OCI-LY1 (cell line): ENCODE measurements at regions not wholly inside any gene's neighbourhood (a gene's known extent, or its start where the extent isn't known, plus 50 kb on each side); places are given as distances from the start of the nearest gene placed in this dataset.

Experiments
- H2AFZ ChIP-seq: fragments of 200-600 bp; sonication (generic), shearing (Covaris generic); 2 replicates; pipeline ENCODE4 v1.6.0; 2014; ENCODE audit warnings: antibody characterized with exemption, mild to moderate bottlenecking, low read length
- H3F3A ChIP-seq: fragments of 200-600 bp; sonication (generic), shearing (Covaris generic); 2 replicates; pipeline ENCODE4 v1.6.0; 2014; ENCODE audit warnings: mild to moderate bottlenecking, antibody characterized with exemption, low read length, moderate library complexity; ENCODE audit not compliant: insufficient read depth
- H3K27ac ChIP-seq: fragments of 200-600 bp; sonication (generic); 2 replicates; pipeline ENCODE4 v1.5.1; 2014; ENCODE audit warnings: low read length, mixed run types, mild to moderate bottlenecking, low read depth; ENCODE audit not compliant: poor library complexity, severe bottlenecking
- H3K27me3 ChIP-seq: fragments of 200-600 bp; sonication (generic); 2 replicates; pipeline ENCODE4 v1.6.0; 2014; ENCODE audit warnings: antibody characterized with exemption, mild to moderate bottlenecking, low read length, moderate library complexity; ENCODE audit not compliant: insufficient read depth
- H3K36me3 ChIP-seq: fragments of 200-600 bp; sonication (generic); 2 replicates; pipeline ENCODE4 v1.6.1; 2014; ENCODE audit warnings: mild to moderate bottlenecking, antibody characterized with exemption, low read length, moderate library complexity, mixed read lengths; ENCODE audit not compliant: insufficient read depth
- H3K4me1 ChIP-seq: fragments of 200-600 bp; sonication (generic); 2 replicates; pipeline ENCODE4 v1.5.1; 2014; ENCODE audit warnings: mild to moderate bottlenecking, low read length, moderate library complexity; ENCODE audit not compliant: insufficient read depth, severe bottlenecking
- H3K4me2 ChIP-seq: fragments of 200-600 bp; sonication (generic), shearing (Covaris generic); 2 replicates; pipeline ENCODE4 v1.6.1; 2014; ENCODE audit warnings: low read length
- H3K4me3 ChIP-seq: fragments of 200-600 bp; sonication (generic); 2 replicates; pipeline ENCODE4 v1.5.1; 2014; ENCODE audit warnings: low read length, low read depth, mild to moderate bottlenecking, mixed read lengths; ENCODE audit not compliant: poor library complexity, severe bottlenecking
- H3K79me2 ChIP-seq: fragments of 200-600 bp; shearing (Covaris generic); 2 replicates; pipeline ENCODE4 v1.6.1; 2016; ENCODE audit warnings: mixed run types, low read length, mixed read lengths; ENCODE audit not compliant: insufficient read depth
- H3K9ac ChIP-seq: fragments of 200-600 bp; sonication (generic), shearing (Covaris generic); 2 replicates; pipeline ENCODE4 v1.6.1; 2014; ENCODE audit warnings: mild to moderate bottlenecking, low read length, mixed read lengths
- H3K9me2 ChIP-seq: fragments of 200-600 bp; sonication (generic), shearing (Covaris generic); 2 replicates; pipeline ENCODE4 v1.6.1; 2014; ENCODE audit warnings: low read depth, mild to moderate bottlenecking, low read length, mixed read lengths
- H3K9me3 ChIP-seq: fragments of 200-600 bp; shearing (Covaris generic); 2 replicates; pipeline ENCODE4 v1.6.1; 2014; ENCODE audit warnings: low read length, mixed read lengths
- H4K20me1 ChIP-seq: fragments of 200-600 bp; sonication (generic), shearing (Covaris generic); 2 replicates; pipeline ENCODE4 v1.6.0; 2016; ENCODE audit warnings: mild to moderate bottlenecking, low read length; ENCODE audit not compliant: insufficient read depth
- EZH2 ChIP-seq: fragments of 200-600 bp; sonication (generic), shearing (Covaris generic); IDR thresholded peaks from 2 replicates; pipeline ENCODE4 v1.8.0; 2017; ENCODE audit warnings: borderline replicate concordance, mixed run types, mild to moderate bottlenecking, antibody characterized with exemption, low read length, moderate library complexity, mixed read lengths
- TF ChIP-seq, protein P1 (sequence below): fragments of 200-600 bp; sonication (generic), shearing (Covaris generic); IDR thresholded peaks from 2 replicates; pipeline ENCODE4 v1.5.1; 2017; ENCODE audit warnings: mild to moderate bottlenecking, antibody characterized with exemption, low read length, moderate library complexity, mixed read lengths

DNA sequence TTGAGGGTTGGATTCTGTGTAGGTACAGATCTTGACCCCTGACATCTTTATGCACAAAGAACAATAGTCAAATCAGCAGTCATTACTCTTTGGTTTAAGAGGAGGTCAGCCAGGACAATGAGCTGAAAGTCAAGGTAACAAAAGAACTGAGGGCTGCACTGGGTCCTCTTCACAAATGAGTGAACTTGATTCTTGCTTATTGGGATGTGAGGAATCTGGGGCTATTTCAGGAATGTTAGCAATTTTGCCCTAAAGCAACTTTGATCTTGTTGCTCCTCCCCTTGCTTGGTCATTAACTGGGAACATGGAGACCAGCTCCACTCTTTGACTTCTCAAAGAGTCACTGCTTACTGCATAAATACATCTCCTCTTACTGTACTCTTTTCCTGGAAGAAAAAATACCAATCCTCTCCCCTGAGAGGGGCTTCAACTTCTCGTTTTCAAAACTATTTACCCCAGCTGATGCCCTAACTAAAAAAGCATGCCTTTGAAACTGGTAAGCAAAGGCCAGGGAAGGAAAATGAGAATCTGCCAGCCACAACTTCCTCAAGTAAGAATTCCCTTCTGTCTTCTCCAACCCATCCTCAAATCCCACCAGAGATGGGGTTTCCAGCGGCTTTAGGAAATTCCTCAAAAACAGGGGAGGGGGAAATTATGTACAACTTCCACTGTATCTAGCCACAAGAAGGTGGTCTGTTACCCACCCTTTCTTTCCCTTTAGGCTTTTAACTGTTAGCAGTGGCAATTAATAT, 368.3 kb downstream of the ENC1 start:
- H3K9me2 ChIP-seq: no peaks in the 10 kb centered on the region
- no peak overlapping the region for H3K27ac ChIP-seq
- H3K36me3 ChIP-seq: no peaks in the 10 kb centered on the region
- no peaks in the 10 kb centered on the region for H3K4me1 ChIP-seq
- H3K79me2 ChIP-seq: no peaks in the 10 kb centered on the region
- H3K9me3 ChIP-seq: no peaks in the 10 kb centered on the region
- no peaks in the 10 kb centered on the region for H3F3A ChIP-seq
- no peak overlapping the region for H3K4me2 ChIP-seq
- H3K4me3 ChIP-seq: no peak overlapping the region
- TF ChIP-seq, protein P1, sequence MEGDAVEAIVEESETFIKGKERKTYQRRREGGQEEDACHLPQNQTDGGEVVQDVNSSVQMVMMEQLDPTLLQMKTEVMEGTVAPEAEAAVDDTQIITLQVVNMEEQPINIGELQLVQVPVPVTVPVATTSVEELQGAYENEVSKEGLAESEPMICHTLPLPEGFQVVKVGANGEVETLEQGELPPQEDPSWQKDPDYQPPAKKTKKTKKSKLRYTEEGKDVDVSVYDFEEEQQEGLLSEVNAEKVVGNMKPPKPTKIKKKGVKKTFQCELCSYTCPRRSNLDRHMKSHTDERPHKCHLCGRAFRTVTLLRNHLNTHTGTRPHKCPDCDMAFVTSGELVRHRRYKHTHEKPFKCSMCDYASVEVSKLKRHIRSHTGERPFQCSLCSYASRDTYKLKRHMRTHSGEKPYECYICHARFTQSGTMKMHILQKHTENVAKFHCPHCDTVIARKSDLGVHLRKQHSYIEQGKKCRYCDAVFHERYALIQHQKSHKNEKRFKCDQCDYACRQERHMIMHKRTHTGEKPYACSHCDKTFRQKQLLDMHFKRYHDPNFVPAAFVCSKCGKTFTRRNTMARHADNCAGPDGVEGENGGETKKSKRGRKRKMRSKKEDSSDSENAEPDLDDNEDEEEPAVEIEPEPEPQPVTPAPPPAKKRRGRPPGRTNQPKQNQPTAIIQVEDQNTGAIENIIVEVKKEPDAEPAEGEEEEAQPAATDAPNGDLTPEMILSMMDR: no peak
- no peak for TF ChIP-seq EZH2
- no peaks in the 10 kb centered on the region for H4K20me1 ChIP-seq
- H3K27me3 ChIP-seq: no peaks in the 10 kb centered on the region
- H3K9ac ChIP-seq: no peak overlapping the region
- H2AFZ ChIP-seq: no peak overlapping the region

GRCh38 chr5:74268297-74268696, 372.2 kb downstream of the ENC1 start:
- Histone ChIP-seq H3K27me3 (no peaks in the 10 kb centered on the region), H3K79me2 (no peaks in the 10 kb centered on the region), H3F3A (no peaks in the 10 kb centered on the region), H2AFZ (no peak overlapping the region), H3K36me3 (no peaks in the 10 kb centered on the region), H3K4me1 (no peaks in the 10 kb centered on the region), H4K20me1 (no peaks in the 10 kb centered on the region), H3K27ac (no peak overlapping the region), H3K9me3 (no peaks in the 10 kb centered on the region), H3K9ac (no peak overlapping the region), H3K9me2 (no peaks in the 10 kb centered on the region), H3K4me2 (no peak overlapping the region), H3K4me3 (no peak overlapping the region)
- TF ChIP-seq, protein P1: no peak
- TF ChIP-seq EZH2: no peak

GRCh38 chr5:74266836-74267235, 373.7 kb downstream of the ENC1 start:
- Histone ChIP-seq H3K9me2 (no peaks in the 10 kb centered on the region), H3K27ac (no peak overlapping the region), H3K4me1 (no peaks in the 10 kb centered on the region), H4K20me1 (no peaks in the 10 kb centered on the region), H3K4me3 (no peak overlapping the region), H3F3A (no peaks in the 10 kb centered on the region), H2AFZ (no peak overlapping the region), H3K27me3 (no peaks in the 10 kb centered on the region), H3K79me2 (no peaks in the 10 kb centered on the region), H3K4me2 (no peak overlapping the region), H3K9me3 (no peaks in the 10 kb centered on the region), H3K36me3 (no peaks in the 10 kb centered on the region), H3K9ac (no peak overlapping the region)
- TF ChIP-seq, protein P1: no peak
- TF ChIP-seq EZH2: no peak
